GM12878 (cell line): ENCODE measurements at regions not wholly inside any gene's neighbourhood (a gene's known extent, or its start where the extent isn't known, plus 50 kb on each side); places are given as distances from the start of the nearest gene placed in this dataset.

ENCODE experiments used
- ATF7 ChIP-seq: fragments of 450-650 bp; IDR thresholded peaks from 2 replicates; pipeline ENCODE4 v1.6.1; 2016; ENCODE audit warnings: low read depth, mild to moderate bottlenecking
- CHD1 ChIP-seq: IDR thresholded peaks from 2 replicates; pipeline ENCODE4 v1.6.1; 2012; ENCODE audit warnings: low read depth, low read length, improper control_type of control experiment
- CTCF ChIP-seq, 3 experiments: IDR thresholded peaks in 2 of 3; conservative IDR thresholded peaks in 1 of 3; 2 replicates each; pipeline ENCODE4 v1.5.1; 2011; ENCODE audit warnings: low read depth in 3 of 3, low read length in 3 of 3, mild to moderate bottlenecking in 3 of 3, control low read depth in 2 of 3, moderate library complexity in 2 of 3, inconsistent platforms in 1 of 3, mixed read lengths in 1 of 3; ENCODE audit not compliant: control insufficient read depth in 2 of 3, insufficient read depth in 1 of 3; ENCODE audit errors: extremely low read depth in 1 of 3
- EZH2 ChIP-seq: IDR thresholded peaks from 2 replicates; pipeline ENCODE4 v1.6.1; 2012; ENCODE audit warnings: low read depth, mild to moderate bottlenecking, control low read depth, inconsistent platforms, low read length, borderline replicate concordance; ENCODE audit not compliant: control insufficient read depth
- NFYA ChIP-seq: IDR thresholded peaks from 2 replicates; pipeline ENCODE4 v1.6.1; 2011; ENCODE audit warnings: low read depth, mild to moderate bottlenecking, low read length, improper control_type of control experiment, borderline replicate concordance
- NR2C1 ChIP-seq: fragments of 450-650 bp; IDR thresholded peaks from 2 replicates; pipeline ENCODE4 v1.6.1; 2017; ENCODE audit warnings: antibody characterized with exemption, mild to moderate bottlenecking, moderate library complexity
- POLR2A ChIP-seq: IDR thresholded peaks from 2 replicates; pipeline ENCODE4 v1.6.1; 2011; ENCODE audit warnings: low read depth, mild to moderate bottlenecking, low read length
- POLR2AphosphoS5 ChIP-seq: IDR thresholded peaks from 2 replicates; pipeline ENCODE4 v1.6.1; 2011; ENCODE audit warnings: mild to moderate bottlenecking, low read length, inconsistent platforms
- TARDBP ChIP-seq: IDR thresholded peaks from 2 replicates; pipeline ENCODE4 v1.6.1; 2016; ENCODE audit warnings: borderline replicate concordance
- ZNF217 ChIP-seq: fragments of 450-650 bp; IDR thresholded peaks from 2 replicates; pipeline ENCODE4 v1.6.1; 2017; ENCODE audit warnings: antibody characterized with exemption, mild to moderate bottlenecking

- TF ChIP-seq EZH2: no peak
- TF ChIP-seq POLR2AphosphoS5: no peak
- TF ChIP-seq ZNF217: no peak
- no peak for TF ChIP-seq CTCF (IDR thresholded peaks at IDR 0.05 in 2 of 3, conservative IDR thresholded peaks at IDR 0.05 in 1 of 3; ENCODE audit: control insufficient read depth in 2 of 3, extremely low read depth in 1 of 3, insufficient read depth in 1 of 3, low read depth in 3 of 3, low read length in 3 of 3)
- TF ChIP-seq CHD1: no peak
- TF ChIP-seq ATF7: no peak
- TF ChIP-seq TARDBP: no peak
- no peak for TF ChIP-seq NFYA
- TF ChIP-seq NR2C1: no peak
- TF ChIP-seq POLR2A: no peak
Measured at GRCh38 chr7:124412531-124412930, 353.1 kb downstream of the GPR37 start.
